ENCODE measurements at regions not wholly inside any gene's neighbourhood (a gene's known extent, or its start where the extent isn't known, plus 50 kb on each side); places are given as distances from the start of the nearest gene placed in this dataset.

- DNase-seq: no peak
Measured at GRCh38 chr4:36737691-36738090, 456.3 kb downstream of the DTHD1 start.

- no peak for DNase-seq
Measured at GRCh38 chr4:36740796-36741310, 459.4 kb downstream of the DTHD1 start.

DNA sequence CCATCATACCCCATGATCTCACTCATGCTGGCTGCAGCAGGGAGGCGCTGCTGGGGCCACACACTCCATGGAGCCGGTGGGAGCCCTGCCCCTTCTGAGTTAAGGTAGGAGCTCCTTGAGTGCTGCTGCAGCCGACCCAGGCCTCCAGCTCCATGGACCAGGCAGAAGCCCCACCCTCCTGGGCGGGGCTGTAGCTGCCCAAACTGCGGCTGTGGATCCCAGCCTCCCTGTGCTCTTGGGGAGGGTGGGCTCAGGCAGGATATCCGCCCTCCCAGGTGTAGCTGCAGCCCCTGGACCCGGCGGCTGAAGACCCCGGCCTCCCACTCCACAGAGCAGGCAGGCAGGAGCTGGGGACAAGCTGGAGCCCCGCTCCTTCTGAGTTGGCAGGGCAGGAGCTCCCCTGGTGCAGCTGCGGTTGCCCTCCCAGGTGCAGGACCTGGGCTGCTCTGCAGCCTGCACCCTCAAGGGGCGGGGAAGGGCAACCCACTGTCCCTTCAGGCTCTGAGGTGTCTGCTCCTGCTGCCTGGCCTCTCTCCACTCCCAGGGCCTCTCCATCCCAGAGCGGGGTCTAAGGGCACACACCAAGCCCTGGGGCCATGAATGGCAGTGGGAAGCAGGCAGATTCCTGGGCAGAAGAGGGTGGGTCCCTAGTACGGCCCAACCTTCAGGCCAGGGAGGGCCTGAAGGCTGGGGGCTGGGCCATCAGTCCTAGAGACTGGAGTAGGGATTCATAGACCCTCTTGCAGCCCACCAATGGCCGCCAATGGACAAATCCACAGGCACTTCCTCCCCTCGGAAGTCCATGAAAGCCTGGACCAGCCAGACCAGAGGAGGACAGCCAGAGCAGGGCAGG, 466.1 kb downstream of the DTHD1 start:
- DNase-seq: no peak

DNA sequence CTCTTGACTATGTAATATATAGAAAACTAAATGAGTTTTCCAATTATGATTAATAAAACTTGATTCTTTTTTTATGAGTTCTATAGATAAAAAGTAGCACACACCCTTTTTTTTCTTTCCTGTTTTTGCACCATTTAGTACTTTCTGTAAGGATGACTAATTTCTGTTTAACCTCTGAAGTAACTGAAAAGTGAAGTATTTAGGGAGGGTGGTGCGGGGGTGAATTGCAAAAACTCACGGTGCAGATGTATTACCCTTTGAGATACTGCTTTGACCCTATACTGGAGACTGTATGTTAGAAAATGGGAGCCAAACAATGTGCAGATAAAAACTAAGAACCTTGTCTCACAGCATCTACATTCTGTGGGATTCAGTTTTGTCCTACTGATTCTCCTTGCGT, 471.6 kb downstream of the DTHD1 start:
- no peak for DNase-seq

DNA sequence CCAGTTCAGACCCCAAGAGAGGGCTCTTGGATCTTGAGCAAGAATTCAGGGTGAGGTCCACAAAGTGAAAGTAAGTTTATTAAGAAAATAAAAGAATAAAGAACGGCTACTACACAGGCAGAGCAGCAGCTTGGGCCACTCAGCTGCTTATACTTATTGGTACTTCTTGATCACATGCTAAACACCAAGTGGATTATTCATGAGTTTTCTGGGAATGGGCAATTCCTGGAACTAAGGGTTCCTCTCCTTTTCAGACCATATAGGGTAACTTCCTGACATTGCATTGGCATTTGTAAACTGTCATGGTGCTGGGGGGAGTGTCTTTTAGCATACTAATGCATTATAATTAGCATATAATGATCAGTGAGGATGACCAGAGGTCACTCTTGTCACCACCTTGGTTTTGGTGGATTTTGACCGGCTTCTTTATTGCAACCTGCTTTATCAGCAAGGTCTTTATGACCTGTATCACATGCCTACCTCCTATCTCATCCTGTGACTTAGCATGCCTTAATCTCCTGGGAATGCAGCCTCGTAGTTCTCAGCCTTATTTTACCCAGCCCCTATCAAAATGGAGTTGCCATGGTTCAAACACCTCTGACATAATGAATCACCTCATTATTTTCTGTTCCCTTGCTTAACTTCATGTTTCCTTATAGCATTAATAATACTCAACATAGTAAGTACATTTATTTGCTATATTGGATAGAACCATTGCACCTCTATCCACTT, 476.3 kb downstream of the DTHD1 start:
- no peak for DNase-seq

GRCh38 chr4:36758312-36759178, 477.1 kb downstream of the DTHD1 start:
- DNase-seq: no peak

DNA sequence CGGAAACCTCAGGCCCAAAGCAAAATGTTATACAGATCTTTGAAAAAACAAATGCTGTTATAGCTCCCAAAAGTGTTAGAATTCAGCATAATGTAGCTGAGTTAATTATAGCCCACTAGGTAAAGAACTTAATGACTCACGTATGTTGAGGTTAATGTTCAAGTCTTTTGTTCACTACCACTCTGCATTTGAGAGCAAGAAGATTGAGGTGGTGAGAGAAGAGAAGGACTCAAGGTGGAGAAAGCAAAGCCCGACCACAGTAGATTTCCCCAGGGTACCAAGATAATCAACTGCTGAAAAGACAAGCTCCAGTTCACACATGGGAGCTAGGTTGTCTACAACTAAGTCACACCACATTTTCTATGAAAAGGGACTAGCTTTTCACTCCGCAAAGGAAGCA, 480.2 kb downstream of the DTHD1 start:
- DNase-seq: no peak

- no peak for DNase-seq
Measured at GRCh38 chr4:36763814-36764213, 480.7 kb upstream of the NWD2 start.

- no peak for DNase-seq
Measured at GRCh38 chr4:36767596-36767995, 476.9 kb upstream of the NWD2 start.

- peak; percentile 43 for DNase-seq
Measured at GRCh38 chr4:36771411-36772153, 473.0 kb upstream of the NWD2 start.

DNA sequence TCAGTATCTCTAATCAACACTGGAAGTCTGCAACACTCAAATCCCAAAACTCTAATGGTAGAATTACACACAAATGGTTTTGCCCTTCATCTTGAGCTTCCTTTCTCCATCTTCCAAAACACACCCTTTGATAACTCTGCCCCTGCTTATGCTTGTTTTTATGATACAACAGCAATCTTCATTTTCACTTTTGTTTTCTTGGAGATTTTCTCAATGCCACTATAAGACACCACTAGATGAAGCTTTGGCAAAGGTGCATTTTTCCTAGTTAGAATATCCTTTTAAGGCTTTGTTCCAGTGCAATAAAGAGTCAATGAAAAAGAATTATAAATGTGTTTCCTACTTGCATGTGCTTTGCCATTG, 472.4 kb upstream of the NWD2 start:
- DNase-seq: no peak

DNA sequence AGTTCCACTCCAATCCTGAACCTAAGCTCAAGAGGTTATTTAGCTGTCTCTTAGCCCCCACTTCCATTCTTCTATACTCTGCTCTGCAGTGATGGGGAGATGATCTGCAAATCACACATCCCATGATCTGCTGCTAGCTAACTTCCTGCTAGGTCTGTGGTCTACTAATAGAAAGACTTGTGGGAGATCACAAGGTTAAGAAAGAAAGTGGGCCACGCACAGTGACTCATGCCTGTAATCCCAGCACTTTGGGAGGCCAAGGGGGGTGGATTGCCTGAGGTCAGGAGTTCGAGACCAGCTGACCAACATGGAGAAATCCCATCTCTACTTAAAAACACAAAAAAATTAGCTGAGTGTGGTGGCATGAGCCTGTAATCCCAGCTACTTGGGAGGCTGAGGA, 471.1 kb upstream of the NWD2 start:
- DNase-seq: no peak

DNA sequence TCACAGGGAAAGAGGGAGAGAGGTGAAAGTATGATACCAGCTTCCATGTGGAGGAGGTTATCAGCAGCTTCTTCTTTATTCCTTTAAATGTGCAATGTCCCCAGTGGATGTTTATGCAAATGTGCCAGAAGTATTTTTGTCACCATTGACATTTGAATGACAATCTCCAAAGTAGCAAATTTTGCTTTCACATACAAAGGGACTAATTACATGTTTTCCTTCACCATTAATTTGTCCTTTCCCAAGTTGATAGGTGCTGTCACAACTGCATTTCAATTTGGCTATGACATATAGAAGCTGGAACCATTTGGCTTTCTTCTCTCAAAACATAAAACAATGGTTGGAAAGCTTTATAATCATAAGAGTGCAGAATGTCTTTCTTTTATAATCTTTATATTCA, 469.0 kb upstream of the NWD2 start:
- no peak for DNase-seq

DNA sequence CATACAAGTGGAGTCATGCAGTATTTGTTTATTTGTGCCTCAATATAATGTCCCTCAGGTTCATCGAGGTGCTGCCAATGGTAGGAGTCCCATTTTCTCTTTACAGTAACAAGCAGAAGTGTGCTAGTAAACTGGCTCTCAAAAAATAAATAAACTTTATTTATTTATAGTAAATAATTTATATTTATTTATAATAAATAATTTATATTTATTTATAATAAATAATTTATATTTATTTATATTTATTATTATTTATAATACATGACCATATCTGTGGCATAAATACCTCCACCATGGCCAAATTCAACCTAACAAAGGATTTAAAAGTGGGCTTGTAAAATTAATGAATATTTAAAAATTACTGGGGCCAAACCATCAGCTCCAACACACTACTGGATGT, 464.9 kb upstream of the NWD2 start:
- DNase-seq: no peak

GRCh38 chr4:36785973-36786372, 458.6 kb upstream of the NWD2 start:
- no peak for DNase-seq

GRCh38 chr4:36786519-36786918, 458.0 kb upstream of the NWD2 start:
- no peak for DNase-seq

DNA sequence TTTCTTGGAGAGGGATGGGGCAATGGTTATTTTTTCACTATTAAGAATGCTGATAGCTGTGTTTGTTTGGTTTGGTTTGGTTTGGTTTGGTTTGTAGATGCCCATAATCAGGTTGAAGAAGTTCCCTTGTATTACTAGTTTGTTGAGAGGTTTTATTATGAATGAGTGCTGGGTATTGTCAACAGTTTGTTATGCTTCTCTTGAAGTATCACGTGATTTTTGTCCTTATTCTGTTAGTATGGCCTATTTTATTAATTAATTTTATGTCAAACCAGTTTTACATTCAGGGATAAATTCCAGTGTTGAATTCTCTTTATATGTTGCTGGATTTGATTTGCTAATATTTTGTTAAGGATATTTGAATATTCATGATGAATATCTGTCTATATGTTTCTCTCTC, 449.8 kb upstream of the NWD2 start:
- DNase-seq: no peak

GRCh38 chr4:36812149-36812548, 432.4 kb upstream of the NWD2 start:
- DNase-seq: no peak

GRCh38 chr4:36815536-36815935, 429.0 kb upstream of the NWD2 start:
- no peak for DNase-seq

DNA sequence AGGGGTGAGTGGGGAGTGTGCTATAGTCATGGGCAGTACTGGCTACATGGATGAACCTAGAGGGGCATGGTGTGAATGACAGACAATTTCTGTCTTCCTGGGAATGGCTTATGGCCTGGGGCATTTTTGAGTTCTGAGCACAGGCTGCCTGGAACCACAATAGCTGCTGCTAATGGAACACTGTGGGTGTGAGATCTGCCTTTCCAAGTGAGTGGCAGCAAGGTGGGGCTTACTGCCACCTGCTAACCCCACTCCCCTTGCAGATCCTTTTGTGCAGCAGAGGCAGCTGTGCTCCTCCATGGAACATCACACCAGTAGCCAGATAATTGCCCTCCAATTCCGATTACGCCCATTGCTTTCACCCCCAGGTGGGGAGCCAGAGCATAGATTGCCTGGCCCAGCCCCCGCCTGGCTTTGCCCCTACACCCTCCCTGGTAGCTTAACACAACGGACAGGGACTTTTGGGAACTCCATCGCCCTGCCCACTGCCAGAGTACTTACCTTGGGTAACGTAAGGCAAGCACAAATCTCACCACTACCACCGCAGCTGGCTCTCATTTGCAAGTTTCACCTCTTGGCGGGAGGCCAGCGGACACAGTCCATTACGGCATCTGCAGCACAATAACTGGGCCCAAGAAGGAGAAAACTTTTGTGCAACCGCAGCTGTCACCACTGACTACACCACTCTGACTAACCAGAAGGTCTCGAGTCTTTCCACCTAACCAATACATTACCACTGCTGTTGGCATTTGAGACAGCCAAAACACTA, 421.2 kb upstream of the NWD2 start:
- no peak for DNase-seq

DNA sequence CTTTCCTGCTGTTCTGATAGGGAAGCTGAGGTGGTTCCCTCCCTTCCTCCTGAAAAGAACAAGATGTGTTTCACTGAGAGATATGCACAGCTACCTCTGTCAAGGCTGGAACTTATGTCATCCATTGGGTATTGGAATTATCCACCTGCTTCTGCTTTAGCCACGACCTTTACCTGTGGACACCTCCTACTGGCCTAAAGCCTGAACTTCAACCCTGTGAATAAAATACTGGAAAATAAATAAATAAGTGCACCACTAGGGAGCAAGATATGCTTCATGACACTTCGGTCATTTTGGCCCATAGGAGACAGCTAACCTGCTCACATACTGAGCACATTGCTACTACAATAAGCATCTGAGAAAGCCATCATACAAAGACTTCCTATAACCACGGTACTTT, 419.9 kb upstream of the NWD2 start:
- DNase-seq: peak; percentile 0

- no peak for DNase-seq
Measured at GRCh38 chr4:36835246-36835645, 409.3 kb upstream of the NWD2 start.

Measured in NCI-H510A treated with DMSO at 0.1 percent for 48 hours (cell line).